Femur (tissue), 1 donor: ENCODE measurements at regions not wholly inside any gene's neighbourhood (a gene's known extent, or its start where the extent isn't known, plus 50 kb on each side); places are given as distances from the start of the nearest gene placed in this dataset.
"Not testable (repeated sequence)": the region's sequence is repeated elsewhere in the genome, so short reads cannot be mapped to it uniquely, and the experiment has no call there.

ENCODE experiments used
- DNase-seq: peaks from one replicate; pipeline ENCODE4 v3.0.0-alpha.2; 2017

DNA sequence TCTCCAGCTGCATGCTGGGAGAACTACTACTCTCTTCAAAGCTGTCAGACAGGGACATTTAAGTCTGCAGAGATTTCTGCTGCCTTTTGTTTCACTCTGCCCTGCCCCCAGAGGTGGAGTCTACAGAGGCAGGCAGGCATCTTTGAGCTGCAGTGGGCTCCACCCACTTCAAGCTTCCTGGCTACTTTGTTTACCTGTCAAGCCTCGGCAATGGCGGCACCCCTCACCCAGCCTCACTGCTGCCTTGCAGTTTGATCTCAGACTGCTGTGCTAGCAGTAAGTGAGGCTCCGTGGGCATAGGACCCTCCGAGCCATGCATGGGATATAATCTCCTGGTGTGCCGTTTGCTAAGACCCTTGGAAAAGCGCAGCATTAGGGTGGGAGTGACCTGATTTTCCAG, 61.7 kb downstream of the DMRTA1 start:
- not testable (repeated sequence) for DNase-seq

DNA sequence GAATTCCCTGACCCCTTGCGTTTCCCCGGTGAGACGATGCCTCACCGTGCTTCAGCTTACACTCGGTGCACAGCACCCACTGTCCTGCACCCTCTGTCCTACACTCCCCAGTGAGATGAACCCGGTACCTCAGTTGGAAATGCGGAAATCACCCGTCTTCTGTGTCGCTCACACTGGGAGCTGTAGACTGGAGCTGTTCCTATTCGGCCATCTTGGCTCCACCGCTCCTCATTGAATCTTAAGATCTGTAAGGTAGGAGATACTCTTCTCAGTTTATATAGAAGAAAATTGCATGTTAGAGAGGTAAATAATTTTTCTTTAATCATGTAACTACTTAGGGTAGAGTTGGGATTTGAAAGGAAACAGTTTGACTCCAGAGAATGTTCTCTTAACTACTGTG, 62.2 kb downstream of the DMRTA1 start:
- DNase-seq, result no peak

DNA sequence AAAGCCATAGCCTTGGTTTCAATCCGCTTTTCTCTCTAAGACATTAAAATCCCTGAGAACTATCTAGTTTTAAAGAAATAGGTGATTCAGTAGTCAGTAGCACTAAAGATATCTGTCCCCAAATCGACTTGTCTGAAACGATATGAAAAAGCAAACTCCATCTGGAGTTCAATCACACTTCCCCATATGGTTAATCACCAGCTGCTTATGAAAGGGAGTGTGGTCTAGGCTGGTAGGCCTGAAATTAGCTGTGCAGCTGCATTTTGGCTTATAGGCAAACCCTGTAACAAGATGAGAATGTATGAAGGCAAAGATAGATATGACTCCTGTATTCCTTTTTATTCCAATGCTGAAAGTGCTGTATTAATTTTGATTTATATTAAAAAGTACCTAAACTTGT, 65.9 kb downstream of the DMRTA1 start:
- DNase-seq, result no peak

DNA sequence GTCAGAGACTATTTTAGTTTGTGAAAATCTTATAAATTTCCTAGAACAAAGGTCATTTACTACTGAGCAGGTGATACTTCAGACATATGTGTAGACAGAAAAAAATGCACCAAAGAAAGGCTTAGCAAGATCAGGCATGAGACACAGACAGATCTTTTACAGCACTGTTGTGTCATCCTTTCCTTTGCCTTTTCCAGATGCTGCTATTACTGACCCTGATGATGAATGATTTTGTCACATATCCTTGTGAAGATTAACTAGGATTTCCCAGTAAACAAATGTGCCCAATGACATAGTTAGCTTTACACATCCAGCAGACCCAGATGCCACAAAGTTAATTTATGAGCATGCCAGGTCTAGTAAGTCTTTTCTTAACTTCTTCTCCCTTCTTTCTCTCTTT, 68.2 kb downstream of the DMRTA1 start:
- DNase-seq, result no peak

DNA sequence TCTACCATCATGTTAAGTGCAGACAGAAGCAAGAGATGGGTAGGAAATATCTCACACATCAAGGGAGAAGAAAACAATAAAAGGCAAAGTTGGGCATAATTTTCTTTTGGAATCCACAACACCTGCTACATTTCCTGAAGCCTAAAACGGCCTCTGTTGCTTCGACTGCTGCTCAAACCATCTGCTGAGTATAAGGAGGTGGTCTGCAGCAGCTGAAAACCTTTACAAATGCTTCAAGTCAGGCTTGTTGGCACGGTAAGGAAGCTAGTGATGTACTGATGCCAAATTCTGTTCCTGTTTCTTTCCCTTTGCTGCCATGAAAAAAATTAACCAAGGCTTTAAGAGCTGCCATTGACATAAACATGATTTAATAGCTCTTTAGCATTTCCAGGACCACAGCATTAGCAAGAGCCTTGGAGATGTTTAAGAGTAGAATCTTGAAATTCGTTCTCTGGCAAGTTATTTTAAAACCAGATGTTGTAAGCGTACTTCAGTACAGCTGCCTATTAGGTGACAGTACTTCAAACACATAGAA, 75.6 kb downstream of the DMRTA1 start:
- DNase-seq, result no peak

DNA sequence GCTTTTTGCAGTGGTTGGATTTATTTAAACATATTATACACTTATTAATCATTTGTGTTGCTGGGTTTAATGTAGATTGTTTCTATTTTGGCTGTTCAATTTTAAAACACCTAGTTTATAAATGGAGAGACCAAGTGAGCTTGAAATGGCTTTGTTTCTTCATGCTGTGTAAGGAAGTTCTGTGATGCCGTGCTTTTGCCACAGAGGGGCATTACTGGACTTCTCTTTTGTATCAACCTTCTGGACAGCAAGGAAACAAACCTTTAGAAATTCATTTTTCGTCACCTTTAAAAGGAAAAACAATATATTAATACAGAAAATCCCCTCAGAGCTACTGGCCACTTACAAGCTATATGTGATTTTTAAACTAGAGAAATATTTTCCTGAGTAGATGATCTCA, 81.9 kb downstream of the DMRTA1 start:
- DNase-seq, result no peak

DNA sequence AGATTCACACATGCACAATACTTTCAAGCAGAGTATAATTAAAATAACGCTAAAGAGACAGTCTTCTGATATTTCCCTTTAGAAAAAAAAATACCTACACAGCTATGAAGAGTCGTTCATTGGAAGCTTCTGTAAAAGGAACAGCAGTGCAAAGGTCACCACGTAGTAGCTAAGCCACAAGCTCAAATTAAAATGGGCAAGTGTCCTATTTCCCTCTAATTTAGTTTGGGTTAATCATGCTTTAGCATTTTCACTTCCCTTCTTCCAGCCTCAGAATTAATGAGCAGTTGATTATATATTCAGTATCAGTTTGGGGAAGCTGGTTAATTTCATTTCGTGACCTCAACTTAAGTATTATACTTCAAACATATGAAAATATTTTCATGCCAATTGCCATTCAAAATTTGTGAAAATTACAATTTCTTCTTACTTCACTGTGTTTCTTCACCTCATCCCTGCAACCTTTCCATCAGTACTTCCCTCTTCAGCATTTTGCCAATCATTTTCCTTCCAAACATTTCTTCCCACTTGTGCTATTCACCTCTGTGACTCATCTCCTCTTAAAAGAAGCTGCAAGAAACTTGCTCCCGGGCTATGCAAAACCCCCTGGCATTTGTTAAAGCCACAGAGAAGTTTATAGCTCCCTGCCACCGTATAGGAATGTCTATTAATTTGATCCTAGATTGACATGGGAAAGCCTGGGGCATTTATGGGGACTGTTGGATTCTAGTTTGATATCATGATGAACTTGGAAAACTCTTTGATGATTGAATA, 83.0 kb downstream of the DMRTA1 start:
- DNase-seq, result no peak

DNA sequence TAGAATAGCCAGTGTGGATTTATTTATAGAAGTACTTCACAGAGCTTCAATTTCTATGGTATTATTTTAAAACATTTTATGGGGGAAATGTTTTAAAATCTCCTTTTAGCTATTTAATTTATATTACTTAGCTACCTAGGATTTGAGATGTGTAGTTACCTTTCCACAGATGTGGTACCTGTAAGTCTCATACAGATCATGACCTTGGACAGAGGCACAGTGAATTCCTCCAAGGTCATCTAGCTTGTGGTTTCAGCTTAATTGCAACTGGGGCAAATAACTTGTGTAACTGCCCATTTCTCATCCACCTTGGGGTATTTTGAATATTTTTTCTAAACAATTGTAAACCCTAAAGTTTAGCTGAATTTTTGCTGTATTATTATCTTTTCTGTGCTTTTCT, 89.2 kb downstream of the DMRTA1 start:
- DNase-seq, result no peak

DNA sequence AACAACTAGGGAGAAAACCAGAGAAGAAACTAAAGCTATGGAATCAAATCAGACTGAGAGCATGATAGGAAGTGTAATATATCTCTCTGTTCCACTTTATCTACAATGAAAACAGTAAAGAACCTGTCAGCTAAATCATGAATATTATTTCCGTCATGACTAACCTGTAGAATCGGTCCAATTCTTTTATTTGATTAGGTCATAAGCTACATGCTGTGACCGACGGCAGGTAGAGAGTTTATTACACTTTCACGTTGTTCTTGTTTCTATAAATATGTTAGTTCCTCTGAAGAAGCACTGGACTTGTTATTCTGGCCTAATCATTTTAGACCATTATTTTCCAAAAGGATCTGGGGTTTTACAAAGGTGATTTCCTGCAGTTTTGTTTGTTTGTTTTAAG, 91.1 kb downstream of the DMRTA1 start:
- DNase-seq, result no peak

DNA sequence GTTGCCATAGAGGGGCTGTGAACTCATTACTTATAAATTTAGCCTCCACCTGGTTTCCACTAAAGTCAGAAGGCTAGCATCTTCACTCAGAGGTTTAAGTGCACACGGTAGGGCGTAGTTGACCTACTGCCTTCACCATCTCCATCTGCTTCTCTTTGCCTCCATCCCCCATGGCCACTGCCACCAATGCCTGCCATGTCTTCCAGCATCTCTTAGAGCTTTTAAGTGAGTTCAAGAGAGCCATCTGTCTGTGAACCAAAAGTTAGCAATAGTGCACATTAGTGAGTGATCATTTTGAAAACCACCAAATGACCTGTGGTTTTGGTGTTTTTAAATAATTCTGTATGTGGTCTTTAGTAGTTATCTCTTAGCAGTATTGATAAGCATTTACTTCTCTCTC, 102.0 kb downstream of the DMRTA1 start:
- no peak for DNase-seq

DNA sequence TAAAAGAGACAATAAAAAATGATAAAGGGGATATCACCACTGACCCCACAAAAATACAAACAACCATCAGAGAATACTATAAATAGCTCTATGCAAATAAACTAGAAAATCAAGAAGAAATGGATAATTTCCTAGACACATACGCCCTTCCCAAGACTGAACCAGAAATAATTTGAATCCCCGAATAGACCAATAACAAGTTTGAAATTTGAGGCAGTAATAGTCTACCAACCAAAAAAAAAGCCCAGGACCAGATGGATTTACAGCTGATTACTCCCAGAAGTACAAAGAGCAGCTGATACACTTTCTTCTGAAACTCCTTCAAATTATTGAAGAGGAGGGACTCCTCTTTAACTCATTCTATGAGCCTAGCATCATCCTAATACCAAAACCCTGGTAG, 128.1 kb downstream of the DMRTA1 start:
- no peak for DNase-seq

DNA sequence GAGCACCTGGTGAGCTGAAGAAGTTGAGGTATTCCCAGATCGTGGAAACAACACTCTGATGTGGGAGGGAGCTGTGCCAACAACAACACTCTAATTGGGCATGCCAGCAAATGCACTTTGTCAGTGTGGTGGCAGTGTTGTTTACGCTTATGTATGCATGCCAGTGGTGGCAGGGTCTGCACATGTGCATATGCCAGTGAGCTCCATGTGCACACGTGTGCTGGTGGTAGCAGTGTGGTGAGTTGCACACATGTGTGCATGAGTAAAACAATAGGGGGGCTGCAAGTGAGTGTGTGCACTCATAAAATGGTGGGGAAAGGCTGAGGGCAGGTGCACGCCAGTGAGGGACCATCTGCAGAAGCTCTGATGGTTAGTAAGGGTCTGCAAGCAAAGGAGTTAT, 134.2 kb downstream of the DMRTA1 start:
- no peak for DNase-seq

DNA sequence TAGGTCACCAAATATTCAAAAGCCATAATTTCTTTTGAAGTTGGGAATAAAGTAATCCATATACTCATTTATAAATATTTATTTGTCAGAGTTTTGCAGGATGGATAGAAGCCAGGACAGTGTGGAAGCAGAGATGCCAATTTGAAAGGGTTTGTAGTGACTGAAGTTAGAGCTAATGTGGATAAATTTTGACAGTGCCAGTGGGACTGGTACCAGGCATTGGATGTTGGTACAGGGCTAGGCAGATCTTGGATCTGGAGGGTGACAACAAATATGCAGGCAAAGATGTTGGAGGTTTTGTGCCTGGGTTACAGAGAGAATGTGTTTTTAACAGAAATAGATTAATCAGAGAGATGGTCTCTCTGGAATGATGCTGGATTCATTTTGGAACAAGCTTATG, 135.6 kb downstream of the DMRTA1 start:
- no peak for DNase-seq

DNA sequence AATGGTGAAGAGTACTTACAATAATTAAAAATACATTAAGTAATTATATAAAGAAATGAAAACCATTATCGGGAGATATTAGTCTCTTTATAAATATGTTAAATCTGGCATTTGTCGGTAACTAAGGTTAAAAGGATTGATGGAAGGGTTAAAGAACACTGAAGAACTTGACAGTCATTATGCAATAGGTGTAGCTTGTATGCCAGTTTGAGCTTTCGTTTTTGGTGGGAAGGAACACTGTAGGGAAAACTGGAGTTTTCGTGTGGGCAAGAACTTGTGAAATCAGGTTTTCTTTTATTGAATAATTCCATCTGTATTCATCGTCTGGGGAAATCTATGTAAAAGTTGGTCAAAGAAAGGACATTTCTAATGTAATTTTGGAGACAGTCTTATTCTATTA, 142.3 kb downstream of the DMRTA1 start:
- DNase-seq, result no peak

DNA sequence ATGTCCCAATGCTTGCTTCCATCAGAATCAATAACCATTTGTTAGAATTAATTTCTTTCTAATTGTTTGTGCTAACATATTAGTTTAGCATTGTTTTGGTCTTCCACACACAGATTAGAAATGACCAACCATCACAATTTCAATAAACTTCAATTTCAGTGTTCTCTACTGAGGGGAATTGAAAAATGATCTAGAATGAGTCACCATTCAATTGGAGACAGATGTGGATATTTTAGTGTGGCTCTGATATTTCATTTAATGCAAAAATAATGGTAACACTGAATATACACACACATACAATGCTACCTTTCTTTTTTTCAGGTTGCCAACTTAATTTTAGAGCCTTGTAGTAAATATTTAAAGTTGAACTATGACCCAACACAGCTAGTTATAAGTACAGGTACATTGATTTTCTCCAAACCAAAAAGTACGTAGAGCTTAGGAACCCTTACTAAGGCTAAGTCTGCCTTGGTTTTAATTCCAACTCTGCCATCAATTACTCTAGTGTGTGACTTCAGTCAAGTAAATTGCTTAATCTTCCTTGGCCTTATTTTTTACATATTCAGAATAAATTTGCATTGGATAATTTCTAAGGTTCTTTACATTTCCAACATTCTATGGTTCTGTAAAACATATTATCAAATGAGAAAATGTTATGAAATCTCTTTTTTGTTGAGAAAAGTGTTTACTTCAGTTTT, 143.9 kb downstream of the DMRTA1 start:
- no peak for DNase-seq

DNA sequence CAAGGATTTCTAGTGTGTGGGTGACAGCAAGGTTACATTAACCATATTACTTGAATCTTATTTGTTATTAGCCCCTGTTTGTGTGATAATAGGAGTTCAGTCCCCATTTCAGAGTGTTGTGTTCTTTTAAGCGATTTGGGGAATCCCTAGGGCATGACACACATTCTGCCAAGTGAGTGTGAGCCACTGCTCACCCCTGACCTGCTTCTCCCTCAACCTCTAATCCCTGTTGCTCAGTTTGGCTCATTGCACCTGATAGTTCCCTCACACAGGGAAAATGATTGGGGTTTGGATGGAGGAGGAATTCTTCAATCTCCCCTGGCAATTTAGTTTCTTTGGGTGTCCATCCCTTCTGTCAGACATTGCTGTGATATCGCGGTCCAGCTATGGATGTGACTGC, 149.2 kb downstream of the DMRTA1 start:
- DNase-seq, result no peak

DNA sequence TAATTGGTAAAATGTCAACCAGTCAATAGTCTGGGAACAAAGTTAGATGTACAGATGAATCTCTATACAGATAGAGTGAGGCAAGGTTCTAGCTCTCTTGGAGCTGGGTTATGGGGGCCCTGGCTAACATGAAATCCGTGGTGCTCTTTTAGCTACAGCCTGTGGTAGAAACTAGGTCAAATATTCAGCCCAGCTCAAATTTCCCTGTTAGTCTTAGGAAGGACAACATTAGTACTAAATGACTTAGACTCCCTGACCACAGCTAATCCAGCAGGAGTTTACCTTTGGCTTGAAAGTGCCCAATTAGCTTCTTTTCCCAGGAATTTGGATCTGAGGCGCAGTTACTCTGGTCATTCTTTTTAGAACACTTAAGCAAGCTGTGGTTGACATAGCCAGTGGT, 170.5 kb downstream of the DMRTA1 start:
- DNase-seq, result no peak

DNA sequence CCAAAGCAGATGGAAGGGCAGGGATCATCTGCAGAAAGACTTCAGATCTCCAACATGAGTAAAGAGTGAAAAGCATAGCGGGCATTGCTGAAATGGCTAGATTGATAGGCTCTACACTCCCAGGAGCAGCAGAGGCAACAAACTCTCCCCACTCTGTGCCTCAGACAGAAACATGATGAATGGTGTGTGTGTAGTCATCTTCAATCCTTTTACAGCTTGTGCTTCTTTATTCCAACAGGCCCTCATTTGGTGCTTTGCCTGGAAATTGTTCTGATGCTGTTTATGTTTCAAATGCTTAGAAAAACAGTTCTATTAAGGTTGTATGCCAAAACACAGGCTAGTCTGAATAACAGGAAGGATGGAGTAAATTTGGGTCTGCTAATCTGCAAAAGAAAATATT, 176.2 kb downstream of the DMRTA1 start:
- peak; percentile 16 for DNase-seq

DNA sequence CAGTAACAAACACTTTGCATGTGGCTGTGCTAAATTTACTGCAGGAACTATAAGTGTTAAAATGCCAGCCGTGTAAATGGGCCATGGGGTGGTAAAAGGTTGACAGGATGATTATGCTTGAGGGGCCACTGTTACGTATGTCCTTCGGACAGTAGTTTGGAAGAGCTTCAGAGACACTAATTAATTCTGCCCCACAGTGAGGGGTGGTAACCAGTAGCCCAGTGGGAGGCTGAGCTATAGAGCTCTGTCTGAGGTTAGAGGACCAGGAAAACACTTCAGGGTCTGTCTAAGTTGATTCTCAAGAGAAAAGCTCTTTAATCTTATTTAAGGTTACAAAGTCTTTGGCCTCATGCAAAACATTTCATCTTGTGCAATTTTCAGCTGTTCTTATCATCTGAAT, 176.6 kb downstream of the DMRTA1 start:
- DNase-seq, result no peak

DNA sequence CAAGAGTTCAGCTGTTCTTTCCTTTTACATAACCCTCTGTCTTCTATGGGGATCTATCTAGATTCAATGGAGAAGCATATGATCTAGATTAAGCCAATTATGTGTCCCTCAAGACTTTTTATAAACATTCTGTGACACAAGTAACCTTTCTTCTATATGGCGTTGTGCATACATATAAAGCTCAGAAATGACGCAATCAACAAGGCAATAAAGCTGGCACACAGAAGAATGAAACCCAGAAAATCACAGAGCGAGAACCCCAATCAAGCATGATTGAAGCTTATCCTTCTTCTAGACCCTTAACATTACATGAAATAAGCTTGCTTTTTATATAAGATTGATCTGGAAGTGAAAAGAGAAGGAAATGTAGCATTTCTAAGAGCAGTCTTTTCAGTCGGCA, 178.9 kb downstream of the DMRTA1 start:
- no peak for DNase-seq

DNA sequence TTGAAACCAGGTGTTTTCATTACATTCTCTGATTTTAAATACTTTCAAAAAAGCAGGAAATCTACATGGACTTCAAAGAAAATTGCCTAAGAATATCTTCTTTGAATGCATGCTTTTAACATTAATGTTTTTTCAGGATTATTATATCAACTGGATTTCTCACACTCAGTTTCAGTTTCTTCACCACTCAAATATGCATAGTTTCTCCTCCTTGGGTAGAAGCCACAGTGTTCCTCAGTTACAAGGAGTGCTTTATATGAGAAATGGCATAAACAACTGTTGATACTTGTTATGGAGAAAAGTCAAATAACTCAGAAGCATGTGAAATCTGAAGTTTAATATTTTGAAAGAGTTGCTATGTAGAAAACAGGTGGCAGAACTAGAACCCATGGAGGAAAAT, 196.9 kb downstream of the DMRTA1 start:
- DNase-seq, result no peak

DNA sequence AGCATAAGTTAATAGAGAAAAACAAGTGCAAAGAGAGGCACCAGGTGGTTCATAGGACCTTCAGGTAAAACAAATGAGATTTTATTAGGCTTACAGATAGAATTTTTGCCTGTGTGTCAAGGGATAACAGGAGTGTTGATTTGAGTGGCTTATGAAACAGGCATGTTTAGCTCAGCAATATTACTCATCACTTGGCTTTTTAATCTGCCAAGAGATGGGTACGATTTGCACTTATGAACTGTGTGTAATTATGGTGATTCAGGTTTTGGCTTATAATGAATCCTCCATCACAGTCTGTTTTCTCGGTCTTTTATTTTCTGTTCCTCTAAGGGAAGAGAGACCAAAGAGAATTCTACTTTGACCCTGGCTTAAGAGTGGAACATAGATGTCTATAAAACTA, 199.3 kb downstream of the DMRTA1 start:
- no peak for DNase-seq

DNA sequence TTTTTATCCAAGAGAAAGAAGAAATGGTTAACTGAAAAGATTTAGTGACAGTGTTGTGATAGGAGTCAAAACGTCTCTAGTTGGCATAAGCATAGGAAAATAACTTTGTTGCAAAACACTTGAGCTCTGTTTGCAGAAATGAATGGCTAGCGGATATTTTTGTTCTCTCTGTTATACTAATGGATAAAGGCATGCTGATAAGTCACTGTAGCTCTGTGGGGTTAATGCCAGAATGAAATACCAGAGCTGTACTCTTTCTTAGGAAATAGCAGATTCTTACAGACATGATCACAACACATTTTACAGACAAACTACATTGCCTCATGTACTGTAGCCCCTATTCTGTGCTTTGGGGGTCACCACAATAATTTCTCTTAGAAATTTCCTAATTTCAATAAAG, 202.8 kb downstream of the DMRTA1 start:
- no peak for DNase-seq

DNA sequence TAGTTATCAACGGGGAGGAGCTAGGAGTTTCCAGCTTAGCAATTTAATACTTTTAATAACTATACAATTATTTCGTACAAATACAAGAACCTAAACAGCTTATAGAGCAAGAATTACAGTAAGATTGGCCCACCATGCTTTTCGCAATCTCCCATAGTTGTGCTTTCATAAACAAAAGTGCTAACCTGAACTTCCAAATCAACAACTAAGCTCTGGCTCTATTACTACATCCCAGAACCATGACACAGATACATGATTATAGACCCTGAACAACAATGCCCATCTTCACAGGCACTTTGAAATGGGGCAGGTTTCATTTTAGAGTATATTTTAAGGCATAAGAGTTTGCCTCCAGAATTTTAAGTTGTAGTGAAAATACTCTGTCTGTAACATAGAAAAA, 203.5 kb downstream of the DMRTA1 start:
- DNase-seq, result no peak

DNA sequence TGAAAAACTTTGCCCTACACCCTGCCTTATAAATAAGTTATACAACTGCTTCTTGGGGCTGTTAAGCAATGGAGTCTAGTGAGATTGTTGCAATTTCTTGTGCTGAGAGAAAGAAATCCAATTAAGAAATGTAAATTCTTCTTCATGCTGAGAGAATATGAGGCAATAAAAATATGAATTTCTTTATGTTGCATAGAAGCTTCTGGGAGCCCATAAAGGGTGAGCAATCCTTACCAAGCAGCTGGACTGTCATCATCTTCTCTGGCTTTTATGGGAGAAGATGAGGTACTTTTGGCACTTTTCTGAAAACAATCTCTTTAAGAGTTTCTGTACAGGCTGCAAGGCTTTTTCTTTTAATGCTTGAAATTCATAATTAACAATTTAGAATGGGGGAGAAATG, 204.3 kb downstream of the DMRTA1 start:
- no peak for DNase-seq
